ENCODE measurements at regions not wholly inside any gene's neighbourhood (a gene's known extent, or its start where the extent isn't known, plus 50 kb on each side); places are given as distances from the start of the nearest gene placed in this dataset.

GRCh38 chr4:41385481-41385880 is 128.8 kb downstream of the UCHL1 start:
- H3K4me3 ChIP-seq (replicated peaks; ENCODE audit: insufficient read depth, low read length) = no peak overlapping the region
- no peak overlapping the region for H3K27ac ChIP-seq (replicated peaks)
- no peak for TF ChIP-seq POLR2AphosphoS5 (IDR thresholded peaks at IDR 0.05; ENCODE audit: low read depth)
- TF ChIP-seq, protein P1, sequence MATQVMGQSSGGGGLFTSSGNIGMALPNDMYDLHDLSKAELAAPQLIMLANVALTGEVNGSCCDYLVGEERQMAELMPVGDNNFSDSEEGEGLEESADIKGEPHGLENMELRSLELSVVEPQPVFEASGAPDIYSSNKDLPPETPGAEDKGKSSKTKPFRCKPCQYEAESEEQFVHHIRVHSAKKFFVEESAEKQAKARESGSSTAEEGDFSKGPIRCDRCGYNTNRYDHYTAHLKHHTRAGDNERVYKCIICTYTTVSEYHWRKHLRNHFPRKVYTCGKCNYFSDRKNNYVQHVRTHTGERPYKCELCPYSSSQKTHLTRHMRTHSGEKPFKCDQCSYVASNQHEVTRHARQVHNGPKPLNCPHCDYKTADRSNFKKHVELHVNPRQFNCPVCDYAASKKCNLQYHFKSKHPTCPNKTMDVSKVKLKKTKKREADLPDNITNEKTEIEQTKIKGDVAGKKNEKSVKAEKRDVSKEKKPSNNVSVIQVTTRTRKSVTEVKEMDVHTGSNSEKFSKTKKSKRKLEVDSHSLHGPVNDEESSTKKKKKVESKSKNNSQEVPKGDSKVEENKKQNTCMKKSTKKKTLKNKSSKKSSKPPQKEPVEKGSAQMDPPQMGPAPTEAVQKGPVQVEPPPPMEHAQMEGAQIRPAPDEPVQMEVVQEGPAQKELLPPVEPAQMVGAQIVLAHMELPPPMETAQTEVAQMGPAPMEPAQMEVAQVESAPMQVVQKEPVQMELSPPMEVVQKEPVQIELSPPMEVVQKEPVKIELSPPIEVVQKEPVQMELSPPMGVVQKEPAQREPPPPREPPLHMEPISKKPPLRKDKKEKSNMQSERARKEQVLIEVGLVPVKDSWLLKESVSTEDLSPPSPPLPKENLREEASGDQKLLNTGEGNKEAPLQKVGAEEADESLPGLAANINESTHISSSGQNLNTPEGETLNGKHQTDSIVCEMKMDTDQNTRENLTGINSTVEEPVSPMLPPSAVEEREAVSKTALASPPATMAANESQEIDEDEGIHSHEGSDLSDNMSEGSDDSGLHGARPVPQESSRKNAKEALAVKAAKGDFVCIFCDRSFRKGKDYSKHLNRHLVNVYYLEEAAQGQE (IDR thresholded peaks at IDR 0.05; ENCODE audit: insufficient replicate concordance, low read depth) = no peak
- no peaks in the 10 kb centered on the region for H3K27me3 ChIP-seq (ENCODE audit: insufficient read depth, poor library complexity, severe bottlenecking)
- DNase-seq (ENCODE audit: low read depth in 1 of 2, low spot score in 1 of 2) = no peak

DNA sequence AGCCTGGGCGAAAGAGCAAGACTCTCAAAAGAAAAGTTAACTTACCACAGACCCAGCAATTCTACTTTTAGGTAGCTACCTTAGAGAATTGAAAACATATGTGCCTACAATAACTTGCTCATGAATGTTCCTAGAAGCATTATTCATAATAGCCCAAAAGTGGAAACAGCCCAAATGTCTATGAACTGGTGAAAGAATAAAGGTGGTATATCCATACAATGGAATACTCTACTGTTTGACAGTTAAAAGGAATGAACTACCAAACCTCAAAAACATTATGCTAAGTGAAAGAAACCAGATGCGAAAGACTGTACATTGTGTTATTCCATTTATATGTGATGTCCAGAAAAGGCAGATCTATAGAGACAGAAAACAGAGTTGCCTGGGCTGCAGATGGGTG is 131.4 kb downstream of the UCHL1 start:
- H3K27ac ChIP-seq (replicated peaks) = no peak overlapping the region
- DNase-seq (ENCODE audit: low read depth in 1 of 2, low spot score in 1 of 2) = no peak
- H3K4me3 ChIP-seq (replicated peaks; ENCODE audit: insufficient read depth, low read length) = no peak overlapping the region
- no peaks in the 10 kb centered on the region for H3K27me3 ChIP-seq (ENCODE audit: insufficient read depth, poor library complexity, severe bottlenecking)
- TF ChIP-seq, protein P1 (IDR thresholded peaks at IDR 0.05; ENCODE audit: insufficient replicate concordance, low read depth) = no peak
- TF ChIP-seq SPI1 (IDR thresholded peaks at IDR 0.05; ENCODE audit: borderline replicate concordance, low read depth) (no peak), POLR2AphosphoS5 (IDR thresholded peaks at IDR 0.05; ENCODE audit: low read depth) (no peak), GABPA (IDR thresholded peaks at IDR 0.05; ENCODE audit: low read depth) (no peak), CTCF (IDR thresholded peaks at IDR 0.05; ENCODE audit: insufficient read depth, low read length) (no peak)

- peaks cover 4% of the 10 kb centered on the region for H3K27me3 ChIP-seq (ENCODE audit: insufficient read depth, poor library complexity, severe bottlenecking)
- H3K4me3 ChIP-seq (replicated peaks; ENCODE audit: insufficient read depth, low read length) = no peak overlapping the region
- TF ChIP-seq GABPA (IDR thresholded peaks at IDR 0.05; ENCODE audit: low read depth) (no peak), SPI1 (IDR thresholded peaks at IDR 0.05; ENCODE audit: borderline replicate concordance, low read depth) (no peak), POLR2AphosphoS5 (IDR thresholded peaks at IDR 0.05; ENCODE audit: low read depth) (no peak), CTCF (IDR thresholded peaks at IDR 0.05; ENCODE audit: insufficient read depth, low read length) (no peak)
- TF ChIP-seq, protein P1 (IDR thresholded peaks at IDR 0.05; ENCODE audit: insufficient replicate concordance, low read depth) = no peak
- no peak overlapping the region for H3K27ac ChIP-seq (replicated peaks)
- no peak for DNase-seq (ENCODE audit: low read depth in 1 of 2, low spot score in 1 of 2)
These were observed 132.6 kb downstream of the UCHL1 start for GRCh38 chr4:41389356-41389755.

- no peak for DNase-seq (ENCODE audit: low read depth in 1 of 2, low spot score in 1 of 2)
- no peak overlapping the region for H3K4me3 ChIP-seq (replicated peaks; ENCODE audit: insufficient read depth, low read length)
- H3K27me3 ChIP-seq (ENCODE audit: insufficient read depth, poor library complexity, severe bottlenecking) = peaks cover 4% of the 10 kb centered on the region
- no peak for TF ChIP-seq CTCF (IDR thresholded peaks at IDR 0.05; ENCODE audit: insufficient read depth, low read length)
- no peak for TF ChIP-seq GABPA (IDR thresholded peaks at IDR 0.05; ENCODE audit: low read depth)
- TF ChIP-seq, protein P1 (IDR thresholded peaks at IDR 0.05; ENCODE audit: insufficient replicate concordance, low read depth) = no peak
- TF ChIP-seq POLR2AphosphoS5 (IDR thresholded peaks at IDR 0.05; ENCODE audit: low read depth) = no peak
- no peak for TF ChIP-seq SPI1 (IDR thresholded peaks at IDR 0.05; ENCODE audit: borderline replicate concordance, low read depth)
- no peak overlapping the region for H3K27ac ChIP-seq (replicated peaks)
These were observed 133.9 kb downstream of the UCHL1 start for GRCh38 chr4:41390661-41391060.

Measured in HL-60 (cell line).